Prostate gland (tissue), 2 donors: ENCODE measurements at regions not wholly inside any gene's neighbourhood (a gene's known extent, or its start where the extent isn't known, plus 50 kb on each side); places are given as distances from the start of the nearest gene placed in this dataset.
A peak's percentile ranks its signal among the peaks of the same experiment; 100 is the strongest.

Experiments used
- DNase-seq: peaks from one replicate; pipeline ENCODE4 v3.0.0-alpha.2; 2019; ENCODE audit warnings: low spot score
- H3K27ac ChIP-seq, 2 donors: fragments of 200-600 bp; sonication (generic); 2 replicates each; pipeline ENCODE4 v1.5.1; 2017 to 2019
- H3K27me3 ChIP-seq: fragments of 200-600 bp; sonication (generic); replicated peaks from 2 replicates; pipeline ENCODE4 v1.5.1; 2019; ENCODE audit not compliant: insufficient read depth
- H3K36me3 ChIP-seq, 2 donors: fragments of 200-600 bp; sonication (generic); 1 replicate in 1 of 2; 2 replicates in 1 of 2; pipeline versions ENCODE4 v1.5.1 to v1.8.1; 2017 to 2019
- H3K4me1 ChIP-seq: fragments of 200-600 bp; sonication (generic); replicated peaks from 2 replicates; pipeline ENCODE4 v1.5.1; 2019
- H3K4me3 ChIP-seq, 2 donors: fragments of 200-600 bp; sonication (generic); 2 replicates each; pipeline ENCODE4 v1.5.1; 2017 to 2019
- H3K9me3 ChIP-seq: fragments of 200-600 bp; sonication (generic); 2 replicates; pipeline ENCODE4 v1.5.1; 2017
- POLR2A ChIP-seq: fragments of 450-650 bp; IDR thresholded peaks from one replicate; pipeline ENCODE4 v1.6.1; 2016; ENCODE audit warnings: antibody characterized with exemption, mild to moderate bottlenecking
- POLR2AphosphoS5 ChIP-seq: sonication (generic); formaldehyde crosslinking; IDR thresholded peaks from one replicate; pipeline ENCODE4 v1.6.1; 2017; ENCODE audit warnings: antibody characterized with exemption
- WGBS: methylation state at CpG from one replicate; pipeline ENCODE4 v1.1.5; 2018; 5-methylcytosine and 5-hydroxymethylcytosine counted together
- intact Hi-C: fragments of 100-400 bp; cut with DNase I; formaldehyde crosslinking; loops from one replicate; pipeline ENCODE4 v1.14.2; 2022
- TF ChIP-seq, protein P1 (sequence below), 4 experiments: fragments of 200-600 bp in 2 of 4; fragments of 450-650 bp in 2 of 4; sonication (generic) in 2 of 4; IDR thresholded peaks; 1 replicate in 3 of 4; 2 replicates in 1 of 4; pipeline ENCODE4 v1.5.1; 2016 to 2019; ENCODE audit warnings: antibody characterized with exemption in 4 of 4, mild to moderate bottlenecking in 2 of 4, moderate library complexity in 2 of 4

DNA sequence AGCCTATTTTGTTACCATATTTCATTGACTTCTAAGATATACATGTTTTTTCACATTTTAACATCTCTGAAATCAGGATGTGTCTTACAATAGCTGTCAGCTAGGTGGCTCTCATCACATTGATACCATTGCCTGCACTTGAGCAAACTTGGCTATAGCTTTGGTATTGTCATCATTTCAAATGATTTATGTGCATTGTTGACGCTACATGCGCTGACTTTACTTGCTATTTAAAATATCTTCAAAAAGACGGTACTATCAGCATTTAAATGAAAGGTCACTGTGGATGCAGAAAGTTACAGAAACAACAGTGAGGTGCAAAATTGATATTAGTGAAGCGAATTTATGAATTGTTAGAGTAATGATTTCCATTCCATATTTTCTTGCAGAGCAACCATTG lies 54.0 kb upstream of the ABHD2 start:
- 42% methylated on average over 4 of the region's 4 CpGs for WGBS
- no peaks in the 10 kb centered on the region for H3K9me3 ChIP-seq
- H3K27ac ChIP-seq, result no peak overlapping the region
- H3K4me1 ChIP-seq, result no peaks in the 10 kb centered on the region
- no peak overlapping the region for H3K4me3 ChIP-seq
- TF ChIP-seq POLR2AphosphoS5, result no peak
- TF ChIP-seq, protein P1, sequence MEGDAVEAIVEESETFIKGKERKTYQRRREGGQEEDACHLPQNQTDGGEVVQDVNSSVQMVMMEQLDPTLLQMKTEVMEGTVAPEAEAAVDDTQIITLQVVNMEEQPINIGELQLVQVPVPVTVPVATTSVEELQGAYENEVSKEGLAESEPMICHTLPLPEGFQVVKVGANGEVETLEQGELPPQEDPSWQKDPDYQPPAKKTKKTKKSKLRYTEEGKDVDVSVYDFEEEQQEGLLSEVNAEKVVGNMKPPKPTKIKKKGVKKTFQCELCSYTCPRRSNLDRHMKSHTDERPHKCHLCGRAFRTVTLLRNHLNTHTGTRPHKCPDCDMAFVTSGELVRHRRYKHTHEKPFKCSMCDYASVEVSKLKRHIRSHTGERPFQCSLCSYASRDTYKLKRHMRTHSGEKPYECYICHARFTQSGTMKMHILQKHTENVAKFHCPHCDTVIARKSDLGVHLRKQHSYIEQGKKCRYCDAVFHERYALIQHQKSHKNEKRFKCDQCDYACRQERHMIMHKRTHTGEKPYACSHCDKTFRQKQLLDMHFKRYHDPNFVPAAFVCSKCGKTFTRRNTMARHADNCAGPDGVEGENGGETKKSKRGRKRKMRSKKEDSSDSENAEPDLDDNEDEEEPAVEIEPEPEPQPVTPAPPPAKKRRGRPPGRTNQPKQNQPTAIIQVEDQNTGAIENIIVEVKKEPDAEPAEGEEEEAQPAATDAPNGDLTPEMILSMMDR (IDR thresholded peaks at IDR 0.05), result peak in 2 of 4 experiments; percentile 22 to 25
- no peaks in the 10 kb centered on the region for H3K27me3 ChIP-seq
- intact Hi-C loops, result no loop called here
- no peaks in the 10 kb centered on the region for H3K36me3 ChIP-seq
- DNase-seq, result no peak

DNA sequence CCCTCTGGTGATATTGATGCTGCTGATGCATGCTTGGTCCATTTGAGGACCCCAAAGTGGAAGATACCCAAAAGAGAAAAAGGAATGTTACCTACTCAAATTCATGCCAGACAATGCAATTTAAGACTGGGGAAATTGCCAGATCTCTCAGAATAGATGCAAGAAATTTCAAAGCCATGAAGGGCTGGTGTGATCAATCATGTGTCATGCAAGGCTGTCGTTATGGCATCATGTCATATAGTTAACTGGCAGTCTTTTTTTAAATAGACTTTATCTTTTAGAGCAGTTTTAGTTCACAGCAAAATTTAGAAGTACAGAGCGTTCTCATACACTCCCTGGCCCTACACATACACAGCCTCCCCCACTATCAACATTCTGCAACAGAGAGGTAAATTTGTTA lies 53.1 kb upstream of the ABHD2 start:
- H3K4me3 ChIP-seq, result no peak overlapping the region
- WGBS, result 76% methylated on average over 2 of the region's 2 CpGs
- no peak for DNase-seq
- H3K27me3 ChIP-seq, result no peaks in the 10 kb centered on the region
- no peaks in the 10 kb centered on the region for H3K9me3 ChIP-seq
- intact Hi-C loops, result no loop called here
- H3K36me3 ChIP-seq, result no peaks in the 10 kb centered on the region
- no peak overlapping the region for H3K27ac ChIP-seq
- H3K4me1 ChIP-seq, result no peaks in the 10 kb centered on the region
- TF ChIP-seq POLR2AphosphoS5 (no peak), POLR2A (no peak)

DNA sequence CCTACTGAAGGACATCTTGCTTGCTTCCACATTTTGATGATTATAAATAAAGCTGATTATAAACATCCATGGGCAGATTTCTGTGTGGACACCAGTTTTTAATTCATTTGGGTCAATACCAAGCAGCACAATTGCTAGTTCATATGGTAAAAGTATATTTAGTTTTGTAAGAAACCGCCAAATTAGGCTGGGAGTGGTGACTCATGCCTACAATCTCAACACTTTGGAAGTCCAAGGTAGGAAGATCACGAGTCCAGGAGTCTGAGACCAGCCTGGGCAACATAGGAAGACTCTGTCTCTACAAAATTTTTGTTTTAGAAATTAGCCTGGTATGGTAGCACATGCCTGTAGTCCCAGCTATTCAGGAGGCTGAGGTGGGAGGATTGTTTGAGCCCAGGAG lies 52.6 kb upstream of the ABHD2 start:
- H3K4me1 ChIP-seq, result no peaks in the 10 kb centered on the region
- no peak for TF ChIP-seq POLR2A
- TF ChIP-seq POLR2AphosphoS5, result no peak
- TF ChIP-seq, protein P1 (IDR thresholded peaks at IDR 0.05), result no peak
- no peak overlapping the region for H3K4me3 ChIP-seq
- WGBS, result 83% methylated on average over 2 of the region's 2 CpGs
- H3K27ac ChIP-seq, result no peak overlapping the region
- DNase-seq, result no peak
- no peaks in the 10 kb centered on the region for H3K36me3 ChIP-seq
- intact Hi-C loops, result no loop called here
- no peaks in the 10 kb centered on the region for H3K27me3 ChIP-seq
- H3K9me3 ChIP-seq, result no peaks in the 10 kb centered on the region

DNA sequence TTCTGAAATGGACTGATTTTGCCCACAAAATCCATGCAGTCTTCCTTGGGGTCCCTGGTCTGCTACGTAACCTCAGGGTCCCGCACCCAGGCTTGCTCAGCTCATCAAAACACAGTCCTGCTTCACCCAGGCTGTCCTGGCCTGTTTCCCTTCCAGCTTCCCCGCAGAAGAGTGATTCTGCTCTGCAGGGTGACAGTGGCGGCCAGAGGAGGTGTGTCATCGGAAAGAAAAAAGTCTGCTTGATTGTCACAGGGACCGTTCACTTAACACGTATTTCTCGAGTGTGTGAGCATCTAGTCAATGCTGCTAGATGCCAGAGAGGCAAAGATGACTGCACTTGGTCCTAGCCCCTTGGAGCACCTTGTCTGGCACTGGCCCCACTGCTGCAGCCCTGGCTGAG lies 50.1 kb upstream of the ABHD2 start:
- Histone ChIP-seq H3K4me1 (no peaks in the 10 kb centered on the region), H3K27ac (no peak overlapping the region), H3K9me3 (no peaks in the 10 kb centered on the region), H3K4me3 (no peak overlapping the region), H3K27me3 (no peaks in the 10 kb centered on the region), H3K36me3 (no peaks in the 10 kb centered on the region)
- DNase-seq, result no peak
- 72% methylated on average over 8 of the region's 8 CpGs for WGBS
- no peak for TF ChIP-seq POLR2A
- TF ChIP-seq, protein P1 (IDR thresholded peaks at IDR 0.05), result no peak
- TF ChIP-seq POLR2AphosphoS5, result no peak
- intact Hi-C loops, result no loop called here
